CD4-positive, alpha-beta T cell treated with Interleukin-15 for 4 hours (primary cell): ENCODE measurements at regions not wholly inside any gene's neighbourhood (a gene's known extent, or its start where the extent isn't known, plus 50 kb on each side); places are given as distances from the start of the nearest gene placed in this dataset.

ENCODE experiments used
- DNase-seq: peaks from one replicate; pipeline ENCODE4 v3.0.0-alpha.2; 2020; ENCODE audit warnings: low spot score

GRCh38 chr1:5465281-5465711, 526.9 kb downstream of the NPHP4 start:
- no peak for DNase-seq

- DNase-seq: no peak
These were observed 527.9 kb downstream of the NPHP4 start for GRCh38 chr1:5464366-5464765.

- DNase-seq: no peak
These were observed 531.3 kb downstream of the NPHP4 start for GRCh38 chr1:5460974-5461373.

- no peak for DNase-seq
These were observed 532.2 kb downstream of the NPHP4 start for GRCh38 chr1:5459839-5460610.

GRCh38 chr1:5458248-5458647, 534.0 kb downstream of the NPHP4 start:
- DNase-seq: no peak

- no peak for DNase-seq
These were observed 536.0 kb downstream of the NPHP4 start for GRCh38 chr1:5456090-5456811.

GRCh38 chr1:5455651-5456050, 536.6 kb downstream of the NPHP4 start:
- DNase-seq: no peak

- DNase-seq: no peak
These were observed 537.2 kb downstream of the NPHP4 start for GRCh38 chr1:5455056-5455455.

- DNase-seq: no peak
These were observed 538.9 kb downstream of the NPHP4 start for GRCh38 chr1:5453347-5453746.

GRCh38 chr1:5451671-5452070, 540.6 kb downstream of the NPHP4 start:
- DNase-seq: no peak

GRCh38 chr1:5448486-5448885, 543.7 kb downstream of the NPHP4 start:
- peak; percentile 34 for DNase-seq

- no peak for DNase-seq
These were observed 544.7 kb downstream of the NPHP4 start for GRCh38 chr1:5447503-5447960.

- no peak for DNase-seq
These were observed 547.8 kb downstream of the NPHP4 start for GRCh38 chr1:5444396-5444795.

- no peak for DNase-seq
These were observed 555.4 kb downstream of the NPHP4 start for GRCh38 chr1:5436808-5437207.

GRCh38 chr1:5435414-5435813, 556.8 kb downstream of the NPHP4 start:
- no peak for DNase-seq

GRCh38 chr1:5432436-5432835, 559.8 kb downstream of the NPHP4 start:
- no peak for DNase-seq

- DNase-seq: no peak
These were observed 561.1 kb downstream of the NPHP4 start for GRCh38 chr1:5430911-5431697.

GRCh38 chr1:5430136-5430535, 562.1 kb downstream of the NPHP4 start:
- no peak for DNase-seq

- DNase-seq: no peak
These were observed 563.9 kb downstream of the NPHP4 start for GRCh38 chr1:5428351-5428750.

GRCh38 chr1:5427026-5427613, 565.1 kb downstream of the NPHP4 start:
- DNase-seq: no peak

- DNase-seq: no peak
These were observed 567.2 kb downstream of the NPHP4 start for GRCh38 chr1:5424802-5425703.
